GM23338 (cell line): ENCODE measurements at regions not wholly inside any gene's neighbourhood (a gene's known extent, or its start where the extent isn't known, plus 50 kb on each side); places are given as distances from the start of the nearest gene placed in this dataset.

Experiments used
- ATAC-seq: fragments of 200-7000 bp; cut with Tn5 transposase; 3 replicates; pipeline ENCODE4 v1.9.1; 2020
- DNase-seq: peaks from one replicate; pipeline ENCODE4 v3.0.0-alpha.2; 2015; ENCODE audit warnings: low spot score
- H2AFZ ChIP-seq: fragments of 200-600 bp; sonication (generic); 2 replicates; pipeline ENCODE4 v1.8.0; 2016; ENCODE audit warnings: antibody characterized with exemption, mild to moderate bottlenecking, moderate library complexity
- H3F3A ChIP-seq: fragments of 200-600 bp; sonication (generic); replicated peaks from 2 replicates; pipeline ENCODE4 v1.8.0; 2017; ENCODE audit warnings: antibody characterized with exemption, mixed run types, low read depth
- H3K27ac ChIP-seq: fragments of 200-600 bp; sonication (generic); 2 replicates; pipeline ENCODE4 v1.6.1; 2016; ENCODE audit warnings: low read depth
- H3K27me3 ChIP-seq: fragments of 200-600 bp; sonication (generic); 2 replicates; pipeline ENCODE4 v1.8.0; 2016; ENCODE audit warnings: mild to moderate bottlenecking, mixed run types, moderate library complexity; ENCODE audit not compliant: insufficient read depth
- H3K36me3 ChIP-seq: fragments of 200-600 bp; sonication (generic); 2 replicates; pipeline ENCODE4 v1.8.0; 2016; ENCODE audit warnings: mild to moderate bottlenecking; ENCODE audit not compliant: insufficient read depth
- H3K4me1 ChIP-seq: fragments of 200-600 bp; sonication (generic); 2 replicates; pipeline ENCODE4 v1.8.0; 2016; ENCODE audit warnings: mild to moderate bottlenecking, moderate library complexity; ENCODE audit not compliant: insufficient read depth
- H3K4me2 ChIP-seq: fragments of 200-600 bp; sonication (generic); 2 replicates; pipeline ENCODE4 v1.7.1; 2017; ENCODE audit warnings: mixed run types
- H3K4me3 ChIP-seq: fragments of 200-600 bp; sonication (generic); 2 replicates; pipeline ENCODE4 v1.6.1; 2016; ENCODE audit warnings: mixed run types
- H3K79me2 ChIP-seq: fragments of 200-600 bp; sonication (generic); replicated peaks from 2 replicates; pipeline ENCODE4 v1.8.0; 2017; ENCODE audit warnings: mild to moderate bottlenecking; ENCODE audit not compliant: insufficient read depth
- H3K9me2 ChIP-seq: fragments of 200-600 bp; sonication (generic); 2 replicates; pipeline ENCODE4 v1.8.0; 2017; ENCODE audit not compliant: insufficient read depth
- H4K20me1 ChIP-seq: fragments of 200-600 bp; sonication (generic); replicated peaks from 2 replicates; pipeline ENCODE4 v1.8.0; 2017; ENCODE audit warnings: mild to moderate bottlenecking; ENCODE audit not compliant: insufficient read depth
- H3K27ac Mint-ChIP-seq: 2 replicates; pipeline ENCODE4 v1.8.0; 2020; ENCODE audit warnings: inconsistent platforms, mild to moderate bottlenecking, moderate library complexity, mixed read lengths
- H3K27me3 Mint-ChIP-seq: 3 replicates; pipeline ENCODE4 v1.8.0; 2022; ENCODE audit warnings: low read depth, mild to moderate bottlenecking, moderate library complexity, mixed read lengths, inconsistent platforms; ENCODE audit not compliant: insufficient read depth, poor library complexity
- H3K36me3 Mint-ChIP-seq: 3 replicates; pipeline ENCODE4 v1.8.0; 2021; ENCODE audit warnings: low read depth, mild to moderate bottlenecking, inconsistent platforms, moderate library complexity, mixed read lengths
- H3K4me1 Mint-ChIP-seq: 3 replicates; pipeline ENCODE4 v1.8.0; 2020; ENCODE audit warnings: mild to moderate bottlenecking, inconsistent platforms, mixed read lengths
- H3K4me3 Mint-ChIP-seq: 3 replicates; pipeline ENCODE4 v1.8.0; 2021; ENCODE audit warnings: moderate library complexity, mild to moderate bottlenecking, inconsistent platforms, mixed read lengths
- H3K9me3 Mint-ChIP-seq: 3 replicates; pipeline ENCODE4 v1.8.0; 2020; ENCODE audit warnings: moderate library complexity, mild to moderate bottlenecking, inconsistent platforms, mixed read lengths
- CREB1 ChIP-seq: fragments of 250-450 bp; sonication (Bioruptor Pico); IDR thresholded peaks from 2 replicates; pipeline ENCODE4 v1.5.0; 2020; ENCODE audit warnings: low read depth, mild to moderate bottlenecking, moderate library complexity
- EZH2 ChIP-seq: fragments of 200-600 bp; sonication (generic); IDR thresholded peaks from one replicate; pipeline ENCODE4 v1.8.0; 2017; ENCODE audit warnings: antibody characterized with exemption, mild to moderate bottlenecking, low read depth; ENCODE audit not compliant: unreplicated experiment
- EZH2phosphoT487 ChIP-seq: fragments of 200-600 bp; sonication (generic); IDR thresholded peaks from one replicate; pipeline ENCODE4 v1.8.1; 2018; ENCODE audit warnings: antibody characterized with exemption; ENCODE audit not compliant: unreplicated experiment
- JUNB ChIP-seq: IDR thresholded peaks from one replicate; pipeline ENCODE4 v1.6.1; 2016; ENCODE audit warnings: antibody characterized with exemption; ENCODE audit not compliant: unreplicated experiment
- NANOG ChIP-seq: IDR thresholded peaks from 2 replicates; pipeline ENCODE4 v1.6.1; 2016; ENCODE audit warnings: antibody characterized with exemption, borderline replicate concordance
- POLR2AphosphoS5 ChIP-seq: IDR thresholded peaks from 2 replicates; pipeline ENCODE4 v1.6.1; 2016; ENCODE audit warnings: antibody characterized with exemption, low read depth
- STAT1 ChIP-seq: IDR thresholded peaks from one replicate; pipeline ENCODE4 v1.6.1; 2016; ENCODE audit warnings: antibody characterized with exemption; ENCODE audit not compliant: unreplicated experiment
- ZNF114 ChIP-seq: fragments of 250-450 bp; sonication (Bioruptor Pico); IDR thresholded peaks from 2 replicates; pipeline ENCODE4 v1.5.0; 2020; ENCODE audit warnings: mild to moderate bottlenecking, moderate library complexity
- ZNF331 ChIP-seq: fragments of 250-450 bp; sonication (Bioruptor Pico); IDR thresholded peaks from 2 replicates; pipeline ENCODE4 v1.5.0; 2020; ENCODE audit warnings: low read depth, mild to moderate bottlenecking, moderate library complexity
- TF ChIP-seq, protein P1 (sequence below): IDR thresholded peaks from one replicate; pipeline ENCODE4 v1.6.1; 2018; ENCODE audit warnings: antibody characterized with exemption; ENCODE audit not compliant: unreplicated experiment
- TF ChIP-seq, protein P2 (sequence below), 2 experiments: fragments of 200-600 bp in 1 of 2; sonication (generic) in 1 of 2; conservative IDR thresholded peaks; 2 replicates each; pipeline versions ENCODE4 v1.5.1 to v1.6.1; 2016 to 2017; ENCODE audit warnings: antibody characterized with exemption in 2 of 2, low read depth in 2 of 2, mild to moderate bottlenecking in 2 of 2, moderate library complexity in 1 of 2
- TF ChIP-seq, protein P3 (sequence below): fragments of 250-450 bp; sonication (Bioruptor Pico); IDR thresholded peaks from 2 replicates; pipeline ENCODE4 v1.5.0; 2020; ENCODE audit warnings: mild to moderate bottlenecking, moderate library complexity
- TF ChIP-seq, protein P4 (sequence below): IDR thresholded peaks from 2 replicates; pipeline ENCODE4 v1.6.1; 2016; ENCODE audit warnings: antibody characterized with exemption

- Mint-ChIP-seq H3K27ac (no peak overlapping the region), H3K4me3 (no peak overlapping the region), H3K36me3 (no peaks in the 10 kb centered on the region), H3K4me1 (peaks cover 13% of the 10 kb centered on the region), H3K27me3 (peaks cover 14% of the 10 kb centered on the region), H3K9me3 (peaks cover 4% of the 10 kb centered on the region; the same call in 2 of the 3 replicates)
- no peak for DNase-seq
- TF ChIP-seq NANOG (no peak), ZNF114 (no peak), CREB1 (CRISPR knock-in tag) (no peak), POLR2AphosphoS5 (no peak), EZH2 (no peak), EZH2phosphoT487 (no peak), JUNB (no peak), STAT1 (no peak), ZNF331 (CRISPR knock-in tag) (no peak)
- TF ChIP-seq, protein P1, sequence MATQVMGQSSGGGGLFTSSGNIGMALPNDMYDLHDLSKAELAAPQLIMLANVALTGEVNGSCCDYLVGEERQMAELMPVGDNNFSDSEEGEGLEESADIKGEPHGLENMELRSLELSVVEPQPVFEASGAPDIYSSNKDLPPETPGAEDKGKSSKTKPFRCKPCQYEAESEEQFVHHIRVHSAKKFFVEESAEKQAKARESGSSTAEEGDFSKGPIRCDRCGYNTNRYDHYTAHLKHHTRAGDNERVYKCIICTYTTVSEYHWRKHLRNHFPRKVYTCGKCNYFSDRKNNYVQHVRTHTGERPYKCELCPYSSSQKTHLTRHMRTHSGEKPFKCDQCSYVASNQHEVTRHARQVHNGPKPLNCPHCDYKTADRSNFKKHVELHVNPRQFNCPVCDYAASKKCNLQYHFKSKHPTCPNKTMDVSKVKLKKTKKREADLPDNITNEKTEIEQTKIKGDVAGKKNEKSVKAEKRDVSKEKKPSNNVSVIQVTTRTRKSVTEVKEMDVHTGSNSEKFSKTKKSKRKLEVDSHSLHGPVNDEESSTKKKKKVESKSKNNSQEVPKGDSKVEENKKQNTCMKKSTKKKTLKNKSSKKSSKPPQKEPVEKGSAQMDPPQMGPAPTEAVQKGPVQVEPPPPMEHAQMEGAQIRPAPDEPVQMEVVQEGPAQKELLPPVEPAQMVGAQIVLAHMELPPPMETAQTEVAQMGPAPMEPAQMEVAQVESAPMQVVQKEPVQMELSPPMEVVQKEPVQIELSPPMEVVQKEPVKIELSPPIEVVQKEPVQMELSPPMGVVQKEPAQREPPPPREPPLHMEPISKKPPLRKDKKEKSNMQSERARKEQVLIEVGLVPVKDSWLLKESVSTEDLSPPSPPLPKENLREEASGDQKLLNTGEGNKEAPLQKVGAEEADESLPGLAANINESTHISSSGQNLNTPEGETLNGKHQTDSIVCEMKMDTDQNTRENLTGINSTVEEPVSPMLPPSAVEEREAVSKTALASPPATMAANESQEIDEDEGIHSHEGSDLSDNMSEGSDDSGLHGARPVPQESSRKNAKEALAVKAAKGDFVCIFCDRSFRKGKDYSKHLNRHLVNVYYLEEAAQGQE: no peak
- TF ChIP-seq, protein P2, sequence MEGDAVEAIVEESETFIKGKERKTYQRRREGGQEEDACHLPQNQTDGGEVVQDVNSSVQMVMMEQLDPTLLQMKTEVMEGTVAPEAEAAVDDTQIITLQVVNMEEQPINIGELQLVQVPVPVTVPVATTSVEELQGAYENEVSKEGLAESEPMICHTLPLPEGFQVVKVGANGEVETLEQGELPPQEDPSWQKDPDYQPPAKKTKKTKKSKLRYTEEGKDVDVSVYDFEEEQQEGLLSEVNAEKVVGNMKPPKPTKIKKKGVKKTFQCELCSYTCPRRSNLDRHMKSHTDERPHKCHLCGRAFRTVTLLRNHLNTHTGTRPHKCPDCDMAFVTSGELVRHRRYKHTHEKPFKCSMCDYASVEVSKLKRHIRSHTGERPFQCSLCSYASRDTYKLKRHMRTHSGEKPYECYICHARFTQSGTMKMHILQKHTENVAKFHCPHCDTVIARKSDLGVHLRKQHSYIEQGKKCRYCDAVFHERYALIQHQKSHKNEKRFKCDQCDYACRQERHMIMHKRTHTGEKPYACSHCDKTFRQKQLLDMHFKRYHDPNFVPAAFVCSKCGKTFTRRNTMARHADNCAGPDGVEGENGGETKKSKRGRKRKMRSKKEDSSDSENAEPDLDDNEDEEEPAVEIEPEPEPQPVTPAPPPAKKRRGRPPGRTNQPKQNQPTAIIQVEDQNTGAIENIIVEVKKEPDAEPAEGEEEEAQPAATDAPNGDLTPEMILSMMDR (conservative IDR thresholded peaks at IDR 0.05; ENCODE audit: low read depth in 2 of 2): no peak
- TF ChIP-seq, protein P3, sequence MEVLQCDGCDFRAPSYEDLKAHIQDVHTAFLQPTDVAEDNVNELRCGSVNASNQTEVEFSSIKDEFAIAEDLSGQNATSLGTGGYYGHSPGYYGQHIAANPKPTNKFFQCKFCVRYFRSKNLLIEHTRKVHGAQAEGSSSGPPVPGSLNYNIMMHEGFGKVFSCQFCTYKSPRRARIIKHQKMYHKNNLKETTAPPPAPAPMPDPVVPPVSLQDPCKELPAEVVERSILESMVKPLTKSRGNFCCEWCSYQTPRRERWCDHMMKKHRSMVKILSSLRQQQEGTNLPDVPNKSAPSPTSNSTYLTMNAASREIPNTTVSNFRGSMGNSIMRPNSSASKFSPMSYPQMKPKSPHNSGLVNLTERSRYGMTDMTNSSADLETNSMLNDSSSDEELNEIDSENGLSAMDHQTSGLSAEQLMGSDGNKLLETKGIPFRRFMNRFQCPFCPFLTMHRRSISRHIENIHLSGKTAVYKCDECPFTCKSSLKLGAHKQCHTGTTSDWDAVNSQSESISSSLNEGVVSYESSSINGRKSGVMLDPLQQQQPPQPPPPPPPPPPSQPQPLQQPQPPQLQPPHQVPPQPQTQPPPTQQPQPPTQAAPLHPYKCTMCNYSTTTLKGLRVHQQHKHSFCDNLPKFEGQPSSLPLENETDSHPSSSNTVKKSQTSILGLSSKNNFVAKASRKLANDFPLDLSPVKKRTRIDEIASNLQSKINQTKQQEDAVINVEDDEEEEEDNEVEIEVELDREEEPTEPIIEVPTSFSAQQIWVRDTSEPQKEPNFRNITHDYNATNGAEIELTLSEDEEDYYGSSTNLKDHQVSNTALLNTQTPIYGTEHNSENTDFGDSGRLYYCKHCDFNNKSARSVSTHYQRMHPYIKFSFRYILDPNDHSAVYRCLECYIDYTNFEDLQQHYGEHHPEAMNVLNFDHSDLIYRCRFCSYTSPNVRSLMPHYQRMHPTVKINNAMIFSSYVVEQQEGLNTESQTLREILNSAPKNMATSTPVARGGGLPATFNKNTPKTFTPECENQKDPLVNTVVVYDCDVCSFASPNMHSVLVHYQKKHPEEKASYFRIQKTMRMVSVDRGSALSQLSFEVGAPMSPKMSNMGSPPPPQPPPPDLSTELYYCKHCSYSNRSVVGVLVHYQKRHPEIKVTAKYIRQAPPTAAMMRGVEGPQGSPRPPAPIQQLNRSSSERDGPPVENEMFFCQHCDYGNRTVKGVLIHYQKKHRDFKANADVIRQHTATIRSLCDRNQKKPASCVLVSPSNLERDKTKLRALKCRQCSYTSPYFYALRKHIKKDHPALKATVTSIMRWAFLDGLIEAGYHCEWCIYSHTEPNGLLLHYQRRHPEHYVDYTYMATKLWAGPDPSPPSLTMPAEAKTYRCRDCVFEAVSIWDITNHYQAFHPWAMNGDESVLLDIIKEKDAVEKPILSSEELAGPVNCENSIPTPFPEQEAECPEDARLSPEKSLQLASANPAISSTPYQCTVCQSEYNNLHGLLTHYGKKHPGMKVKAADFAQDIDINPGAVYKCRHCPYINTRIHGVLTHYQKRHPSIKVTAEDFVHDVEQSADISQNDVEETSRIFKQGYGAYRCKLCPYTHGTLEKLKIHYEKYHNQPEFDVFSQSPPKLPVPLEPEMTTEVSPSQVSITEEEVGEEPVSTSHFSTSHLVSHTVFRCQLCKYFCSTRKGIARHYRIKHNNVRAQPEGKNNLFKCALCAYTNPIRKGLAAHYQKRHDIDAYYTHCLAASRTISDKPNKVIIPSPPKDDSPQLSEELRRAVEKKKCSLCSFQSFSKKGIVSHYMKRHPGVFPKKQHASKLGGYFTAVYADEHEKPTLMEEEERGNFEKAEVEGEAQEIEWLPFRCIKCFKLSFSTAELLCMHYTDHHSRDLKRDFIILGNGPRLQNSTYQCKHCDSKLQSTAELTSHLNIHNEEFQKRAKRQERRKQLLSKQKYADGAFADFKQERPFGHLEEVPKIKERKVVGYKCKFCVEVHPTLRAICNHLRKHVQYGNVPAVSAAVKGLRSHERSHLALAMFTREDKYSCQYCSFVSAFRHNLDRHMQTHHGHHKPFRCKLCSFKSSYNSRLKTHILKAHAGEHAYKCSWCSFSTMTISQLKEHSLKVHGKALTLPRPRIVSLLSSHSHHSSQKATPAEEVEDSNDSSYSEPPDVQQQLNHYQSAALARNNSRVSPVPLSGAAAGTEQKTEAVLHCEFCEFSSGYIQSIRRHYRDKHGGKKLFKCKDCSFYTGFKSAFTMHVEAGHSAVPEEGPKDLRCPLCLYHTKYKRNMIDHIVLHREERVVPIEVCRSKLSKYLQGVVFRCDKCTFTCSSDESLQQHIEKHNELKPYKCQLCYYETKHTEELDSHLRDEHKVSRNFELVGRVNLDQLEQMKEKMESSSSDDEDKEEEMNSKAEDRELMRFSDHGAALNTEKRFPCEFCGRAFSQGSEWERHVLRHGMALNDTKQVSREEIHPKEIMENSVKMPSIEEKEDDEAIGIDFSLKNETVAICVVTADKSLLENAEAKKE (CRISPR knock-in tag): no peak
- TF ChIP-seq, protein P4, sequence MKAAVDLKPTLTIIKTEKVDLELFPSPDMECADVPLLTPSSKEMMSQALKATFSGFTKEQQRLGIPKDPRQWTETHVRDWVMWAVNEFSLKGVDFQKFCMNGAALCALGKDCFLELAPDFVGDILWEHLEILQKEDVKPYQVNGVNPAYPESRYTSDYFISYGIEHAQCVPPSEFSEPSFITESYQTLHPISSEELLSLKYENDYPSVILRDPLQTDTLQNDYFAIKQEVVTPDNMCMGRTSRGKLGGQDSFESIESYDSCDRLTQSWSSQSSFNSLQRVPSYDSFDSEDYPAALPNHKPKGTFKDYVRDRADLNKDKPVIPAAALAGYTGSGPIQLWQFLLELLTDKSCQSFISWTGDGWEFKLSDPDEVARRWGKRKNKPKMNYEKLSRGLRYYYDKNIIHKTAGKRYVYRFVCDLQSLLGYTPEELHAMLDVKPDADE: no peak
- Histone ChIP-seq H3K79me2 (no peaks in the 10 kb centered on the region), H3K4me3 (no peak overlapping the region), H3K9me2 (no peaks in the 10 kb centered on the region), H3K4me1 (no peaks in the 10 kb centered on the region; the same call in 1 of the 2 replicates), H2AFZ (no peak overlapping the region), H3F3A (0 out of 2 replicates have a peak, but pooled peaks cover 3% of the 10 kb centered on the region), H4K20me1 (no peaks in the 10 kb centered on the region), H3K36me3 (no peaks in the 10 kb centered on the region), H3K27ac (no peak overlapping the region), H3K27me3 (no peaks in the 10 kb centered on the region), H3K4me2 (no peak overlapping the region)
- ATAC-seq: peak; percentile 50
Observed at GRCh38 chr11:69949327-69949726, 128.8 kb upstream of the ANO1 start.
